ENCODE measurements at regions not wholly inside any gene's neighbourhood (a gene's known extent, or its start where the extent isn't known, plus 50 kb on each side); places are given as distances from the start of the nearest gene placed in this dataset.

- Histone ChIP-seq H3K9me3 (ENCODE audit: control insufficient read depth in 5 of 5, low read length in 5 of 5) (no peaks in the 10 kb centered on the region), H3K4me3 (ENCODE audit: low read depth in 1 of 5, low read length in 5 of 5) (no peak overlapping the region), H3K4me1 (ENCODE audit: control insufficient read depth in 5 of 5, insufficient read depth in 5 of 5, low read length in 5 of 5) (peaks cover 0 to 10% (median 2%) of the 10 kb centered on the region in 5 donors), H3K27me3 (ENCODE audit: control insufficient read depth in 5 of 5, insufficient read depth in 4 of 5, low read length in 5 of 5) (no peaks in the 10 kb centered on the region), H3K36me3 (ENCODE audit: control insufficient read depth in 5 of 5, insufficient read depth in 5 of 5, low read length in 5 of 5) (peaks cover 24 to 66% (median 42%) of the 10 kb centered on the region in 5 donors), H3K27ac (ENCODE audit: low read depth, low read length) (no peak overlapping the region), H3K9ac (ENCODE audit: low read length in 5 of 5) (no peak overlapping the region)
Measured at GRCh38 chr7:130875901-130876300, 141.9 kb upstream of the KLF14 start.

- H3K36me3 ChIP-seq (ENCODE audit: control insufficient read depth in 5 of 5, insufficient read depth in 5 of 5, low read length in 5 of 5): peaks cover 34 to 70% (median 49%) of the 10 kb centered on the region in 5 donors
- H3K9me3 ChIP-seq (ENCODE audit: control insufficient read depth in 5 of 5, low read length in 5 of 5): no peaks in the 10 kb centered on the region
- peaks cover 0 to 14% (median 2%) of the 10 kb centered on the region in 5 donors for H3K4me1 ChIP-seq (ENCODE audit: control insufficient read depth in 5 of 5, insufficient read depth in 5 of 5, low read length in 5 of 5)
- H3K9ac ChIP-seq (ENCODE audit: low read length in 5 of 5): no peak overlapping the region
- no peak overlapping the region for H3K27ac ChIP-seq (ENCODE audit: low read depth, low read length)
- no peak overlapping the region for H3K4me3 ChIP-seq (ENCODE audit: low read depth in 1 of 5, low read length in 5 of 5)
- no peaks in the 10 kb centered on the region for H3K27me3 ChIP-seq (ENCODE audit: control insufficient read depth in 5 of 5, insufficient read depth in 4 of 5, low read length in 5 of 5)
Measured at GRCh38 chr7:130877236-130877990, 143.4 kb upstream of the KLF14 start.

- no peaks in the 10 kb centered on the region for H3K9me3 ChIP-seq (ENCODE audit: control insufficient read depth in 5 of 5, low read length in 5 of 5)
- H3K27ac ChIP-seq (ENCODE audit: low read depth, low read length): no peak overlapping the region
- no peak overlapping the region for H3K9ac ChIP-seq (ENCODE audit: low read length in 5 of 5)
- peaks cover 34 to 71% (median 49%) of the 10 kb centered on the region in 5 donors for H3K36me3 ChIP-seq (ENCODE audit: control insufficient read depth in 5 of 5, insufficient read depth in 5 of 5, low read length in 5 of 5)
- H3K4me1 ChIP-seq (ENCODE audit: control insufficient read depth in 5 of 5, insufficient read depth in 5 of 5, low read length in 5 of 5): peaks cover 0 to 14% (median 2%) of the 10 kb centered on the region in 5 donors
- H3K4me3 ChIP-seq (ENCODE audit: low read depth in 1 of 5, low read length in 5 of 5): no peak overlapping the region
- no peaks in the 10 kb centered on the region for H3K27me3 ChIP-seq (ENCODE audit: control insufficient read depth in 5 of 5, insufficient read depth in 4 of 5, low read length in 5 of 5)
Measured at GRCh38 chr7:130877991-130878305, 143.9 kb upstream of the KLF14 start.

GRCh38 chr7:130878785-130879184 is 144.8 kb upstream of the KLF14 start:
- Histone ChIP-seq H3K36me3 (ENCODE audit: control insufficient read depth in 5 of 5, insufficient read depth in 5 of 5, low read length in 5 of 5) (peaks cover 38 to 72% (median 53%) of the 10 kb centered on the region in 5 donors), H3K4me1 (ENCODE audit: control insufficient read depth in 5 of 5, insufficient read depth in 5 of 5, low read length in 5 of 5) (peaks cover 0 to 14% (median 2%) of the 10 kb centered on the region in 5 donors), H3K9ac (ENCODE audit: low read length in 5 of 5) (no peak overlapping the region)

GRCh38 chr7:130879191-130879590 is 145.2 kb upstream of the KLF14 start:
- H3K27ac ChIP-seq (ENCODE audit: low read depth, low read length): no peak overlapping the region

More at GRCh38 chr7:130878785-130879184, 144.8 kb upstream of the KLF14 start:
- Histone ChIP-seq H3K9me3 (ENCODE audit: control insufficient read depth in 5 of 5, low read length in 5 of 5) (no peaks in the 10 kb centered on the region), H3K27me3 (ENCODE audit: control insufficient read depth in 5 of 5, insufficient read depth in 4 of 5, low read length in 5 of 5) (no peaks in the 10 kb centered on the region), H3K4me3 (ENCODE audit: low read depth in 1 of 5, low read length in 5 of 5) (no peak overlapping the region), H3K27ac (ENCODE audit: low read depth, low read length) (no peak overlapping the region)

GRCh38 chr7:130880668-130881067 is 146.7 kb upstream of the KLF14 start:
- Histone ChIP-seq H3K4me1 (ENCODE audit: control insufficient read depth in 5 of 5, insufficient read depth in 5 of 5, low read length in 5 of 5) (peaks cover 0 to 7% (median 1%) of the 10 kb centered on the region in 5 donors), H3K27ac (ENCODE audit: low read depth, low read length) (peak overlapping the region; percentile 15), H3K27me3 (ENCODE audit: control insufficient read depth in 5 of 5, insufficient read depth in 4 of 5, low read length in 5 of 5) (no peaks in the 10 kb centered on the region), H3K9ac (ENCODE audit: low read length in 5 of 5) (no peak overlapping the region), H3K9me3 (ENCODE audit: control insufficient read depth in 5 of 5, low read length in 5 of 5) (no peaks in the 10 kb centered on the region), H3K4me3 (ENCODE audit: low read depth in 1 of 5, low read length in 5 of 5) (no peak overlapping the region), H3K36me3 (ENCODE audit: control insufficient read depth in 5 of 5, insufficient read depth in 5 of 5, low read length in 5 of 5) (peaks cover 42 to 77% (median 59%) of the 10 kb centered on the region in 5 donors)

More at GRCh38 chr7:130879191-130879590, 145.2 kb upstream of the KLF14 start:
- Histone ChIP-seq H3K4me3 (ENCODE audit: low read depth in 1 of 5, low read length in 5 of 5) (no peak overlapping the region), H3K27me3 (ENCODE audit: control insufficient read depth in 5 of 5, insufficient read depth in 4 of 5, low read length in 5 of 5) (no peaks in the 10 kb centered on the region), H3K36me3 (ENCODE audit: control insufficient read depth in 5 of 5, insufficient read depth in 5 of 5, low read length in 5 of 5) (peaks cover 40 to 72% (median 52%) of the 10 kb centered on the region in 5 donors), H3K9ac (ENCODE audit: low read length in 5 of 5) (no peak overlapping the region), H3K9me3 (ENCODE audit: control insufficient read depth in 5 of 5, low read length in 5 of 5) (no peaks in the 10 kb centered on the region), H3K4me1 (ENCODE audit: control insufficient read depth in 5 of 5, insufficient read depth in 5 of 5, low read length in 5 of 5) (peaks cover 0 to 14% (median 2%) of the 10 kb centered on the region in 5 donors)

- H3K9me3 ChIP-seq (ENCODE audit: control insufficient read depth in 5 of 5, low read length in 5 of 5): no peaks in the 10 kb centered on the region
- no peak overlapping the region for H3K4me3 ChIP-seq (ENCODE audit: low read depth in 1 of 5, low read length in 5 of 5)
- H3K9ac ChIP-seq (ENCODE audit: low read length in 5 of 5): no peak overlapping the region
- H3K27ac ChIP-seq (ENCODE audit: low read depth, low read length): peak overlapping the region; percentile 15
- H3K27me3 ChIP-seq (ENCODE audit: control insufficient read depth in 5 of 5, insufficient read depth in 4 of 5, low read length in 5 of 5): no peaks in the 10 kb centered on the region
- peaks cover 42 to 77% (median 59%) of the 10 kb centered on the region in 5 donors for H3K36me3 ChIP-seq (ENCODE audit: control insufficient read depth in 5 of 5, insufficient read depth in 5 of 5, low read length in 5 of 5)
- peaks cover 1 to 7% (median 4%) of the 10 kb centered on the region in 5 donors for H3K4me1 ChIP-seq (ENCODE audit: control insufficient read depth in 5 of 5, insufficient read depth in 5 of 5, low read length in 5 of 5)
Measured at GRCh38 chr7:130881091-130881798, 147.2 kb upstream of the KLF14 start.

- H3K4me3 ChIP-seq (ENCODE audit: low read depth in 1 of 5, low read length in 5 of 5): no peak overlapping the region
- no peak overlapping the region for H3K27ac ChIP-seq (ENCODE audit: low read depth, low read length)
- H3K4me1 ChIP-seq (ENCODE audit: control insufficient read depth in 5 of 5, insufficient read depth in 5 of 5, low read length in 5 of 5): peaks cover 1 to 12% (median 9%) of the 10 kb centered on the region in 5 donors
- no peak overlapping the region for H3K9ac ChIP-seq (ENCODE audit: low read length in 5 of 5)
- peaks cover 41 to 76% (median 58%) of the 10 kb centered on the region in 5 donors for H3K36me3 ChIP-seq (ENCODE audit: control insufficient read depth in 5 of 5, insufficient read depth in 5 of 5, low read length in 5 of 5)
- H3K9me3 ChIP-seq (ENCODE audit: control insufficient read depth in 5 of 5, low read length in 5 of 5): no peaks in the 10 kb centered on the region
- H3K27me3 ChIP-seq (ENCODE audit: control insufficient read depth in 5 of 5, insufficient read depth in 4 of 5, low read length in 5 of 5): no peaks in the 10 kb centered on the region
Measured at GRCh38 chr7:130881799-130882141, 147.8 kb upstream of the KLF14 start.

GRCh38 chr7:130882396-130882795 is 148.4 kb upstream of the KLF14 start:
- no peaks in the 10 kb centered on the region for H3K27me3 ChIP-seq (ENCODE audit: control insufficient read depth in 5 of 5, insufficient read depth in 4 of 5, low read length in 5 of 5)
- peaks cover 1 to 18% (median 14%) of the 10 kb centered on the region in 5 donors for H3K4me1 ChIP-seq (ENCODE audit: control insufficient read depth in 5 of 5, insufficient read depth in 5 of 5, low read length in 5 of 5)
- H3K27ac ChIP-seq (ENCODE audit: low read depth, low read length): no peak overlapping the region
- H3K9ac ChIP-seq (ENCODE audit: low read length in 5 of 5): no peak overlapping the region
- H3K9me3 ChIP-seq (ENCODE audit: control insufficient read depth in 5 of 5, low read length in 5 of 5): no peaks in the 10 kb centered on the region
- H3K4me3 ChIP-seq (ENCODE audit: low read depth in 1 of 5, low read length in 5 of 5): no peak overlapping the region
- H3K36me3 ChIP-seq (ENCODE audit: control insufficient read depth in 5 of 5, insufficient read depth in 5 of 5, low read length in 5 of 5): peaks cover 38 to 70% (median 54%) of the 10 kb centered on the region in 5 donors

GRCh38 chr7:130883928-130884327 is 149.9 kb upstream of the KLF14 start:
- peaks cover 1 to 27% (median 20%) of the 10 kb centered on the region in 5 donors for H3K4me1 ChIP-seq (ENCODE audit: control insufficient read depth in 5 of 5, insufficient read depth in 5 of 5, low read length in 5 of 5)
- no peak overlapping the region for H3K27ac ChIP-seq (ENCODE audit: low read depth, low read length)
- peaks cover 29 to 72% (median 52%) of the 10 kb centered on the region in 5 donors for H3K36me3 ChIP-seq (ENCODE audit: control insufficient read depth in 5 of 5, insufficient read depth in 5 of 5, low read length in 5 of 5)

More at GRCh38 chr7:130883928-130884327, 149.9 kb upstream of the KLF14 start:
- Histone ChIP-seq H3K27me3 (ENCODE audit: control insufficient read depth in 5 of 5, insufficient read depth in 4 of 5, low read length in 5 of 5) (no peaks in the 10 kb centered on the region), H3K9ac (ENCODE audit: low read length in 5 of 5) (no peak overlapping the region), H3K9me3 (ENCODE audit: control insufficient read depth in 5 of 5, low read length in 5 of 5) (no peaks in the 10 kb centered on the region), H3K4me3 (ENCODE audit: low read depth in 1 of 5, low read length in 5 of 5) (no peak overlapping the region)
